ENCODE measurements at regions not wholly inside any gene's neighbourhood (a gene's known extent, or its start where the extent isn't known, plus 50 kb on each side); places are given as distances from the start of the nearest gene placed in this dataset.

DNA sequence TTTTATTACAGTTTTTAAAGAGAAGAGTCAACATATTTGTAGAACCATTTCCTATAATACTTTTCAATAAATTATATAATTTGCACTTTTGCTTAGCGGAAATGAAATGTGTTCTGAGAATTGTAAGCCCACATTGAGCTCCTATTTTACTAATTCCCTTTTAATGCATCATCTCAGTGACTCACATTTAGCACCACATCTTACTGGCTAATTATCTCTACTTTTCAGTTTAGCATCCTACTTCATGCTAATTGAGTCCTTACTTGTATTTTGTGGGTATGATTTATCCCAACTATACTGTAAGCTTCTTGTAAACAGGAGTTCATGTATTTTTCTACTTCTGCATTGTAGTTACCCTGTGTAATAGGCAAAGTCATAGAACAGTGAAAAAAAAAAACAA is 67.5 kb downstream of the TMX1 start:
- no peak for DNase-seq

DNA sequence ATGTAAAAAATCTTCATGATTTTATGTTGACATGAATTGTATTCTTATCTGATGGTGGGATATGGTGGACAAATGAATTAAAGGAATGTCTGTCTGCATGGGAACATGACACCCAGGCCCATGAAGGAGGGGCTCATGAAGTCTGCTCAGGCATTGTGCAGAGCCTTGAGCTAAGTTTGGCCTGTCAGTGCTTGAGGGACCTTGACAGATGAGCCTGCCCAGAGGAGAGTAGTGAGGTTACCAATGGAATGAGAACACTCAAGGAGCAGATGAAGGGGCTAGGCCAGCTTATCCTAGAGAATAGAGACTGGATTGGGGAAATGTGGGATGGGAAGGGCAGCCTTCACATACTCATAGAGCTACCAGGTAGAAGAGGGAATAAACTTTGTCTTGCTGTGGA is 68.8 kb downstream of the TMX1 start:
- no peak for DNase-seq

DNA sequence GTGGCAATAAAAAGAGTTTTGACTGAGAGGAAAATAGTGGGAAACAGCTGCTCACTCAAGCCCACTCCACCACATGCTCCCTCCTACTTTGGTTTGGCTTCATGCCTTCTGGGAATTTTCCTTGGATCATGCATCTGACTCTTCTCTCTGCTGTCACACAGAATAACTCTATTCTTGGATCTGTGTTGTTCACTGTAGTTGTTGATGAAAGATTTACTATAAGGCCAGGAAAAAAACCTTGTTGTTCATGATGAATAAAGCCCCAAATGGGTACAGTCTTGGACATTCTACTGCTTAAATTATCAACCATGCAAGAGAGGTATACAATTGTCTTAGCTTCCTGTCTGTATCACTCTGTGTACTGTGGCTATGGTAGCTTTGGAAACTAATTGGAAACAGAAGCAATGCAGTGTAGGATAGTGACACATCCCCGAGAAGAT is 70.5 kb downstream of the TMX1 start:
- DNase-seq: peak; percentile 97

DNA sequence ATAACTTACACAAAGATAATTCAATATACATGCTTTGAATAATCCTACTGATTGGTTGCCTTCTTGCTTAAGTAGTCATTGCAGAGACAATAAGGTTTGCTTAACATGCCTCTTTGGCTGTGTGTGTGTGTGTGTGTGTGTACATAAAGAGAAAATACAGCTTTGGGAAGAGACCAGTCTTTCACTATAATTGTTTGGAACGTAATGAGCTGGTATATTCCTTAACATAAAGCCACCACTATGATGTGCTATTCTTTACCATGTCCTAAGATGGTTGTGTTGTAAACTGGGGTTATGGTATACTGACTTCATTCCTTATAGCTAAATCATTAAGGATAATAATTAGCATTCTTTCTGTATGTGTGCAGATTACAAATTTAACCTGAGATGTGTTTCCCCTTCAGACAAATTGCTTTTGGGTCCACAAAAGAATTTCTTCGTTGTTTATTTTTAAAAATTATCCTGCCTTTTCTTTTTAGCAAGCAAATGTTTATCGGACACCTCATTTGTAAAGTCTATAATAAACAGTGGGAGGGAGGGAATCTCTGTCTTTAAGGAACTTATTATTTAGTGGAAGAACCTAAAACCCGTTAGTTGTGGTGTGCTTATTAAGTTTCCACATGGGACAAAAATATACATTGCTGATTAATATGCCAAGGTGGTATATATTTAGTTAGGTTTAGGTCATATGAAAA is 74.4 kb downstream of the TMX1 start:
- DNase-seq: no peak

DNA sequence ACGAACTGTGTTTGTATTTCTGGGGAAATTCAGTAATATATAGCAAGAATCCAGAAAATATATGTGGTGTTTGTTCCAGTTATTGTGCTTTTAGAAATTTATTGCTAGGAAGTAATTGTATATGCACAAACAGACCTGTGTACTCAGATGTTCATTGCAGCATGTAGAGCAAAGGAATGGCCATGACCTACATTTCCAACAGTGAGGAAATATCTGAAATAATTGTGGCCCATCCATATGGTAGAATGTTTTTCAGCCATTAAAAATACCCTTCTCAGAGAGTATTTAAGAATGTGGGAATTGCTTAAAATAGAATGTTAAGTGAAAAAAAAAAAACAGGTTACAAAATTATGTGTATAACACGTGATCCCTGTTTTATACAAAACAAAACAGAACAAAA is 77.3 kb downstream of the TMX1 start:
- no peak for DNase-seq

DNA sequence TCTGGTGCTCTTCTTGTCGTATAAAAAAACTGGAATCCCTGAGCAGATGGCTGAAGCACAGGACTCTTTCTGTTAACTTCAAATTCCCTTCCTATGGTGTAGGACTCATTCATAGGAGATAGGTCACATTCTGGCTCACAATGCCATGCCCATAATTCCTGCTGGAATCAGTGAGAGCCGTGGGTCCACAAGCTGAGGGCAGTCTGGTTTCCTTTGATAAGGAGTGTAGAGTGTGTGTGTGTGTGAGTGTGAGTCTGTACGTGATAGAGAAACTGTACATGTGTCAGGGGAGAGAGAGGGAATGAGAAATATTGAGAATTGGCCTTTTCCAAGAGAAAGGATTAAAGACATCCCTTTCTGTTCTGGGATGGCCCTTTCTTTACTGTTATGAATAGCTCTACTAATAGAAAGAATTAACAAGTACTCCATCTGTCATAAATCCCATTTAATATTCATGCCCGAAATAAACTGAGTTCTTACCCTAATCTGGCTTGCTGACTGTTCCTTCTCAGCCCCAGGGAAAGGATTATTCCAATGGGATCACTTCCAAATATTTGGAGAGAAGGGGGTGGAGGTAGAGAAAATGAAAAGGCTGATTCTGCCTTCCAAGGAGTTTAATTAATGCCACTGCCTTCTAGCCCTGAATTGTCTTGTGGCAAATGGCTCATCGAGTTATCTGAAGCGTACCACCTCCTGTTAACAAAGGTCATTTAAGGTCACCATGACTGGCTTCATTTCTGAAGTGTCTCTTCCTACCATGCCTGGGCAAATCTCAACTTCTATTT is 79.0 kb downstream of the TMX1 start:
- no peak for DNase-seq

DNA sequence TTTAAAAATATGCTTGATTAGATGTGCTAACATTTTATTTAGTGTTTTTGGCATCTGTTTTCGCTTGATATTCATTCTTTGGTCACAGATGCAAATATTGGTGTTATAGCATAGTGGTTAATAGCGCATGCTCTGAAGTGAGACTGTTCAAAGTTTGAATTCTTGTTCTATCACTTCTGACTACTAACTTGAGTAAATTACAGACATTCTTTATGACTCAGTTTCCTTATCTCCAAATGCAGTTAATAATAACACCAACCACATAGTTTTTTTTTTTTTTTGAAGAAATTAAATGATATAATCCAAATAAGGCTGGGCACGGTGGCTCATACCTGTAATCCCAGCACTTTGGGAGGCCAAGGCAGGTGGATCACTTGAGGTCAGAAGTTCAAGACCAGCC is 81.0 kb downstream of the TMX1 start:
- no peak for DNase-seq

DNA sequence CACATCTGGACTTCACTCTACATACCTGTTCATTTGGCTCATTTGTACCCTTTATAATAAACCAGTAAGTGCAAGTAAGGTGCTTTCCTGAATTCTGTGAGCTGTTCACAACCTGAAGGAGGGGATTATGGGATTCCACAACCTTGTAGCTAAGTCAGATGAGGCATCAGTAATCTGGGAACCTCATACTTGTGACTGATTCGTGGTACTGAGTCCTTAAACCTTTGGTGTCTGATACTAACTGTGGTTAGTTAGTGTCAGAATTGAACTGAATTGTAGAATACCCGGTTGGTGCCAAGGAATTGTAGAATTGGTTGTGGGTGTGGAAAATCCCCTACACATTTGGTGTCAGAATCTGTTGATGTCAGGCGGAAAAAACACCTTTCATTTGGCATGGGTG is 83.4 kb downstream of the TMX1 start:
- no peak for DNase-seq

DNA sequence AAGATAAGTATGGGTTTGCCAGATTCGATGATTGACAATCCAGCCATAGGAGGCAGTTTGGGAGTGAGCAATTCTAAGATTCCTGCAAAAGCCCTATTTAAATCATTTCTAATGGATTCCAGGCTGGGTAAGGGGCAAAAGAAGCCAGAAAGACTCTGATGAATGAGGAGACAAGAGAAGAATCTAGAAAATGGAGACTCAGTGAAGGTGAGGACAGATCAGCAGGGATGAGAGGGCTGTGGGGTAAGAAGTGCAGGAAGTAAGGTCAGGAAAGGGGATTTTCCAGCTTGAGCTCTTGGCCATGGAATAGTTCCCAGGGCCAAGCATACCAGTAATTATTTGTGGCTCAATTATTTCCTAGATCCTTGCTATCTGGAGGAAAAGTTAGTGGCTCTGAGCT is 87.3 kb downstream of the TMX1 start:
- DNase-seq: no peak

DNA sequence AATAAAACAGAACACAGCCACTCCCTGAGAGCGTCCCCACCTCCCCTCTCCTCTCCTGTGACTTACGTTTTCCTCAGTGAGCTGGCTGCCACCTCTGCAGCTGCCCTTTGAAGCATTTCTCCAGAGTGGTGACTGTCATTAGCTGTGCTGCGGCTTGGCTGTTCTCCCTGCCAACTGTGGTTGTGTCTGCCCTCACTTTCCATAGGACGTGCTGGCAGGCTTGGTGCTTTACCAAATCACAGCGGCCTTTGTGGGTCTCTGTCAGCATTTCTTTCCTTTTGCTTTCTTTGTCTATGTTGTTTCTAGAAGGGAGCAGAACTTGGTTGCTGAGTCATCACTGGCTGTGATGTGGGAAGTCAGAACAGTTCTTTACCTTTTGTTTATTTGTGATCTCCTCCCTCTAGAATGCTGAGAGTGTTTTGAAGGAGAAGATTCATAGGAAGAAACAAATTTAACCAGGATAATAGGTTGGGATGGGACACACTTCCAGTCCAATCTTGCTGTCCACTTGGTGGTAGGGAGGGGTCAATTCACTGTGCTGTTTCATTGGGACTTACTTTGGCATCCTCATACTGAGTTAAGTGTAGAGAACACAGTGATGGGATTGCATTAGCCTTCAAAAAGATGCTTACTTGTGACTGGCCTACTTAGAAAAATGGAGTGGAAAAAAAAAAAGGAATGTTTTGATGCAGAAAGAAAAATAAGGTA is 88.2 kb downstream of the TMX1 start:
- no peak for DNase-seq

DNA sequence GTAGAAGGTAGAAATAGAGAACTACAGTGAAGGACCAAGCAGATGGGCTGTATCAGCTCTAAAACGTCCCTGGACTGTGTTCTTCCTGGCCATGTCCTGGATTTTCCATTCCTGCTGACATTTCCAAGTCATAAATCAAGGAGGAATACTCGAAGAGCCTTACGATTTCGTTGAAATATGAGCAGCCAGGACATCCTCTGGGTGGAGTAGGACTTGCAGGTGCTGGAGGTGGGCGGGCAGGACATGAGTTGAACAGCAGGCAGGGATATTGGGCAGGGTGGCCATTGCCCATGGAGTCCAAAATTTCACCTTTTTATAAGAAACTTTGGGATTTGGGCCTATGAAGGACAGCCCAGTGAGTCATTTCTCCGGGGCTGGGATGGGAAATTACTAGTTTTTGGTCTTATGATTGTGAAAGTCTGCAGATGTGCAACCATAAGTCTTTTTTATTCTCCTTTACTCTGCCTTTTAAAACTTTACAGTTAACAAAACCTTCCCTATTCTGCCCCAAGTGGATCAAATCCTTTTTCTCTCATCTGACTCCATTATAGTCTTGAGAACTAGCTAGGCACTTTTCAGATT is 88.8 kb downstream of the TMX1 start:
- DNase-seq: peak; percentile 31

DNA sequence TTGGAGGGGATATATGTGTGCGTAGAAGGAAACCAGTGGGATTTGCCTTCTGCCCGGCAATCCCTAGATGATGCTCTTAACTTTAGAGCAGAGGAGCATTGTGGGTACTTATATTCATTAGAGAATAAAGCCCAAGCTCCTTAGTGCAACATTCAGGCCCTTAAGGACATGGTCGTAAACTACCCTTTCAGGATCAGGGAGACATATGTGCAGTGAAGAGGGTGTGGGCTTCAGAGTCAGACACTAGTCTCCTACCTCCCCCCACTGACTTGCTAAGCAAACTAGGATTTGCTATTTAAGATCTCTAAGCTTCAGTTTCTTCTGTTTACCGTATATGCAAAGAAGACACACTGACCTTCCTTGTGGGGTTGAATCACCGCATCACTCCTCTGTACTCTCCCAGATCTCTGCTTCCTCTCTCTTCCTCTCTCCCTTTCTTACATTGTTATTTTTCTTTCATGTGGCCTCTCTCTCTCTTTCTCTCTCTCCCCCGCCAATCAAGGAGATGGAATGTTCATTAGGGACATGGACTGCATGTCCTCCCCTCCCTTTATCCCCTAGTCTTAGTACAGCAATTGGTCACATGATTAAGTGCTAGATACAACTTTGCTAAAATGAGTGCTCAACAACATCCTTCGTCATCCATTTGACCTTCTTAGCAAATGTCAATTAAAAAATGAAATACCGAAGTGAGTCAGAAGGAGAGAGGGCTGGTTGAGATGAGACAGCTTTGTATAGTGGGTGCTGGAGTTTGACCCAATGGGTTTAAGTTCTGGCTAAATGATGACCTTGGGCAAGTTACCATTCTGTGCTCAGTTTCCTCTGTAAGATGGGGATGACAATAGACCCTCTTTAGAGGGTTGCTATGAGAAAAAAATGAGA is 91.7 kb downstream of the TMX1 start:
- no peak for DNase-seq

DNA sequence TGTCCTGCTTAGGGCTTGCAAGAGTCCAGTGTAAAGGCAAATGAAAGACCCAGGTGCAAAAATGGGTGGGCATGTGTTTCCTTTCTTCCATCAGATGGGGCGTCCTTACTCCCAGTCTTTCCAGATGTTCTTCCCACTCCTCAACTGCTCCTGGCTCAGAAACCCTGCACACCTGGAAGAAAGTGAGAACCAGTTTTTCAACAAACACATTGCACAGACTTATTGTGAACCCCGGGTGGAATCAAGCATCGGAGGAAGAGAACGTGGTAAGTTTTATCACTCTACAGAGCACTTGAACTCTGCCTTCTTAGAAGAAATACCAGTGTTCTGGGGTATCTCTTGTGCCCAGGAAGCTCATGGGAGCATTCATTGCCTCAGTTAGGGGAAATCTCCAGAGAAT is 93.3 kb downstream of the TMX1 start:
- no peak for DNase-seq

DNA sequence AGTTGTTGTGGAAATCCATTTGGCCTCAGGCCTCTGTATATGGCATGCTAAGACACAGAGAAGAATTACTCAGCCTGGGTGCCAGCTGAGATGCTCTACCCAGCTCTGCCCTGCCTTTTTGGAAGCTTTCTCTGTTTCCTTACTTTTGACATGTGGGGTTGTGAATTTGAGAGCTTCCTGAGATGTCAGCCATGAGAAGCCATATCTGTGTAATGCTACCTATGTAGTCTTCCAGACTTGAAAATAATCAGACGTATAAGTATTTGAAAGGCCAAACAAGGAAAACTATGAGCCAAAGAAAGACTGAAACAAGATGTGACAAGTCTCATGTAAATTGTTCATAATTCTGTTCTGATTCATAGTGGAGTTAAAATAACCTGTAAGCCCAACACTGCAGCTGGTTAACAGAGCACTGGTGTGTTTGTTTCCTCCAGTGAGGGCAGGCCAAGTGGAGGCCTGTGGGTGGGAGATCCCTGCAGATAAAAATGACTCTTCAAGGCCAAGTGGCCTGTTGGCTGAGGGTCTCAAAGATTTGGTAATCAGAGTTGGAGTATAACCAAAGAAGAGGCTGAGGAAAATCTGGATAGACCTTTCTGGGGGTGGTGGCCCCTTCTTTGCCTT is 94.0 kb downstream of the TMX1 start:
- no peak for DNase-seq

DNA sequence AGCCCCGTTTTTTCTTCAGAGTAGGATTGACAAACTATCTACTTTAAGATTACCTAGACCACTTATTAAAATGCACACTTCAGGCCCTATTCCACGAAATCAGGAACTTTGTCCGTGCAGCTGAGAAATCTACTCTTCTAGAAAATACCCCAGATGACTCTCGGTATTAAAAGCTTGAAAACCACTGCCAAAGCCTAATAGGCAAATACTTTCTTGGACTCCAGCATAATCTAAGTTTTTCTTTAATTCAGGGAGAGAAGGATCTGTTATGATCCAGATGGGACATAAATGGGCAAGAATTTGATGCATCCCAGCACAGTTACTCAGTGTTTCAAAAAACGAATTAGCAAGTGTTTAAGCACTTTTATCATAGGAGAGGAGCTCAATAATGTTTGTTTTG is 94.5 kb downstream of the TMX1 start:
- DNase-seq: no peak

DNA sequence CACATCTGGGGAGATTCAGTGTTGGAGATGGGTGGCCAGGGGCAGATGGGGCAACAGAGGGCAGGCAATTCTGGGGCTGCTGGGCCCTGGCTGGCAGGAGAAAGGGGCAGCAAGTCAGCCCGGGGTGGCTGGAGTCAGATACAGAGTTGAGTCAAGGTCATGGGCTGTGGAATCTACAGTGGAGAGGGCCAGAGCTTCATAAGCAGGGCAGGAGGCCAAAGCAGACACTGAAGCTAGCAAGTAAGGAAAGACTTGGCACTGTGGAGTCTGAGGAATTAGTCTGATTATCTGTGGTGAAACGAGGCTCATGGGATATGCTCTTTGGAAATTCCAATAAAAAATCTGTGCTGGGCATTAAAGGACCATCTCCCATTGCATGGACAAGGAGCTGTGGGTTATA is 95.5 kb downstream of the TMX1 start:
- peak; percentile 27 for DNase-seq

DNA sequence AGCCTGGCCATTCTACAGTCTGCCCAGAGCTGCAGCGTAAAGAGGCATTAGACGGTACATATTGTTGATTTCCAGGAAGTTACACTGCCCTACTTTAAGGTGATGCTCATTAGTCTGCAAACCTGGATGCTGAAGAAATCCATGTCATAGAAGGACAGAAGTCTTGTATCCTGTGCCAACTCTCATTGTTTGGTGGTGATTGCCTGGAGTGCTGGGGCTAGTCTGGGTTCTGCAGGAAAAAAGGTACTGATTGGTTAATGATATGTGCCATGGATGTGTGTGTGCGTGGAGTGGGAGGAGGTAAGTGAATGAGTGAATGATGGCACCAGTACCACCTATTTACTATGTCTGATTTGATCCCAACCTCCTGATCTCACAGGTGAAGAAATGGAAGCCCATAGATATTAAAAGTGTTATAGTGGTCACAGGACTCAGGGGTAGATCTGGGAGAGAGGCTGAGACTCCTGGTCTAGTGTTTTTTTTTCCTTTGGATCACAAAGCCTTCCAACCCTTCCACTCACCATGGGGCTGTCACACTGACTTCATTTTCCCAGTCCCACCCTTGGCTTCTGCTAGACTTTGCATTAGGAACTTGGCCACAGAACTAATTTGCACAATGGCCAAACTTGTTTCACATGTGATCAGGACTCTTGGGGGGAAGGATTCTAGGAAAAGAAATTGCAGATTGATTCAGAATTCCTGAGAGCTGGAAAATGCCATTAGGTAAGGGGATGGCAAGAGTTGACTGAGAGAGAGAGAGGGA is 96.1 kb downstream of the TMX1 start:
- DNase-seq: peak; percentile 43

DNA sequence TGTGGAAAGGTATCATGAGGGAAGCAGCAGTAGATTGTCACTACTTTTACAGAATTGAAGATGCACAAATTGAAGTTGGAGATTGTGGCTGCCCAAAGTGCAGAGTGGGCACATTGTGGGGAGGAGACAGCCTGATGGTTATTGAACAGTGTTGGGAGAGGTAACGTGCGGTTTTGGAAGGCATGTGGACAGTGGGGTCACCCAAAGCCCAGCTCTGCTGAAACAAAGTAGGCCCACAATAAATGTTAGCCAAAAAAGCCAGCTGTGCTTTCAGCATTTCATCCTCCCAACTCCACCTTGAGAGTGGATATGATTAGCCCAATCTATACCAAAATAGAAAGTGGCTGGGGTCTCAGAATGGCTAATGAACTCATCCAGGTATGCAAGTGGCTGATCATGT is 96.7 kb downstream of the TMX1 start:
- no peak for DNase-seq

DNA sequence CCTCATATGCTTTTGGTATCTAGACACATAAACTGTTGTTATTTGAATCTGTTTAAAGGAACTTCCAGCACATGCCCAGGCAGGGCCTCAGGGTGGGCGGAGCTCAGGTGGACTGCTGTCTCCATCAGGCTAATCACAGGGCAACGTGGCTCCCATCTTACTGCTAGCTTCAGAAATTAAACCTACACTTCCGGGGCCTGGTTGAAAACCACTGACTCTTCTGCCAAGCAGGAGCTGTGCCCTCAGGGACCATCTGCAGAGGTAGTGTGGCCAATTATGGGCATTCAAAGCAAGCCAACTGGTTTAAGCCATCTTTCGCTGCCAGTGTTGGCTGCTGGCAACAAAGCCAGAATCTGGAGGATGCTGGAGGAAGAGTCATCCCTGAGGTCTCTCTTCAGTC is 97.5 kb downstream of the TMX1 start:
- no peak for DNase-seq

DNA sequence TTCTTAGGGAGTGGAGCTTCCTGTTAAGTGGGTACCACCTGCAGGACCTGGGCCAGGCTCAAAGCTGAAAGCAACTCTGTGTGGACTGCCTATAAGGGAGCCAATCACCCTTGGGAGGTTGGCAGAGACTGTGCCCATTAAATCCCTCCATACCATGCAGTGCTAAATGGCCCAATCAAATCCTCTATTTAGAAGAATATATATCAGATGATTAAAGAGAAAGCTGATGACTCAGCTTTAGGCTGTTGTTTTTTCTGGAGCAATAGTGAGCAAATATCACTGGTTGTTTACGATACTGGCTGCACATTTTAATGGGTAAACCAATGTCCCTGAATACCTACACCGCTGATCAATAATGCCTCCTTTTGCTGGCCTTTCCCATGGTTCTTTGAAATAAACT is 101.3 kb downstream of the TMX1 start:
- DNase-seq: no peak

DNA sequence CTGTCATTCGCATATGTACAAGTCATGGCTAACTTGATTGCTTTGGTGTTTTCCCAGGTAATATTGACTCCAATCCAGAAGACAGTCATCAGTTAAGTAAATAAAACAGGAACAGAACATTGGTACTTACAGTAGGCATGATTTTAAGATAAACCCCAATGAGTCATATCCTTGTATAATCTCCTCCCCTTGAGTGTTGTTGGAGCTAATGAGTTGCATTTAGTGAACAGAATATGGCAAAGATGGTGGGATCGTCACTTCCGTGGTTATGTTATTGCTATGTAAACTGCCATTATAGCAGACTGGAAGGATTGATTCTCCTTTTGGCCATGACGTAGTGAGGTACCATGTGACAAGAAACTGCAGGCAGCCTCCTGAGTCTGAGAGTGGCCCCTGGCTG is 102.2 kb downstream of the TMX1 start:
- no peak for DNase-seq
